OCI-LY7 (cell line): ENCODE measurements at regions not wholly inside any gene's neighbourhood (a gene's known extent, or its start where the extent isn't known, plus 50 kb on each side); places are given as distances from the start of the nearest gene placed in this dataset.

ENCODE experiments used
- CTCF ChIP-seq: fragments of 200-600 bp; sonication (generic); conservative IDR thresholded peaks from 2 replicates; pipeline ENCODE4 v1.5.1; 2014; ENCODE audit warnings: mild to moderate bottlenecking, antibody characterized with exemption, low read length, moderate library complexity, mixed read lengths
- EZH2phosphoT487 ChIP-seq: fragments of 200-600 bp; sonication (generic); IDR thresholded peaks from 2 replicates; pipeline ENCODE4 v1.6.1; 2018; ENCODE audit warnings: low read depth, borderline replicate concordance, mild to moderate bottlenecking, mixed run types, antibody characterized with exemption, low read length, moderate library complexity, mixed read lengths

GRCh38 chr3:103873897-103874545 is 1439.2 kb downstream of the ZPLD1 start:
- no peak for TF ChIP-seq CTCF
- TF ChIP-seq EZH2phosphoT487 = no peak
